Activated T-cell treated with anti-CD3 and anti-CD28 coated beads, Interleukin-2, amount 50 U/mL, for 48 hours (primary cell): ENCODE measurements at regions not wholly inside any gene's neighbourhood (a gene's known extent, or its start where the extent isn't known, plus 50 kb on each side); places are given as distances from the start of the nearest gene placed in this dataset.

ENCODE experiments used
- DNase-seq, 2 experiments: peaks; one replicate each; pipeline ENCODE4 v3.0.0-alpha.2; 2020

DNA sequence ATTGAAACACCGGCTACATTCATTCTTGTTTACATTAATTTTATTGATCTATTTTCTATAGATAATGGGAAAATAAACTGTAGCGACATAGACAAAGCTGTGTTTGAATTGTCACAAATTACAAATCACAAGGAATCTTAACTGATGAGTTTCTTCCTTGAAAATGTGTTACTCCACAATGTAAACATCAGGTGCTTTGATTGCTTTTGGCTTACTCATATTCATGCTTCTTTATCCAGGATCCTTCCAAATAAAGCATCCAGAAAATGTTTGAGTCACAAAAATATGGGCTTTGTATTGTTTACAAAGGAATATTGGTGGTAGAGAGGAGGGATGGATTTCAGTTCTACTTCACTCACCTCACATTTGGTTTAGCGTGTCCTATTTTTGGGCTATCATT, 64.0 kb downstream of the BMP2 start:
- no peak for DNase-seq

GRCh38 chr20:6832811-6833210, 65.3 kb downstream of the BMP2 start:
- no peak for DNase-seq

GRCh38 chr20:6835609-6836008, 68.1 kb downstream of the BMP2 start:
- no peak for DNase-seq

DNA sequence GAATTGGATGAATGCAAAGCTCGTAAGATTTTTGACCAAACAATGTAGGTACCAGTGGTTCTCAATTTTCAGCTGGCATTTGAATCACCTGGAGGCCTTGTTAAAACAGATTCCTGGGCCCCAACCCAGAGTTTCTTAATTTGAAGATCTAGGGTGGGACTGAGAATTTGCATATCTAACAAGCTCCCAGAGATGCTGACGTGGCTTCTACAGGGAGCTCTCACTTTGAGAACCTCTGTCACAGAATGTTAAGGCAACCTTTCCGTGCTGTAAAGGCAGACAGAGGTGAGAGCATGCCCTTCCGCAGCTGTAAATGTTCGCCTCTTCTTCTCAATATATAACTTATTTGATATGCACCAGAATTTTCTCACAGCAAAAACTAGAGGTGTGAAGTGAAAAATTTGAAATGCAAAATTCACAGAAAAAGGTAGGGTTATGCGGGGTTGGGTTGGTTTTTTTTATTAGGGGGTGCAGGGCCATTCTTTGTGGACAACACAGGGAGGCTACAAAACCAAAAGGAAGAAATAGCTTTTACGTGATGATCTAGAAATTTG, 69.4 kb downstream of the BMP2 start:
- no peak for DNase-seq

DNA sequence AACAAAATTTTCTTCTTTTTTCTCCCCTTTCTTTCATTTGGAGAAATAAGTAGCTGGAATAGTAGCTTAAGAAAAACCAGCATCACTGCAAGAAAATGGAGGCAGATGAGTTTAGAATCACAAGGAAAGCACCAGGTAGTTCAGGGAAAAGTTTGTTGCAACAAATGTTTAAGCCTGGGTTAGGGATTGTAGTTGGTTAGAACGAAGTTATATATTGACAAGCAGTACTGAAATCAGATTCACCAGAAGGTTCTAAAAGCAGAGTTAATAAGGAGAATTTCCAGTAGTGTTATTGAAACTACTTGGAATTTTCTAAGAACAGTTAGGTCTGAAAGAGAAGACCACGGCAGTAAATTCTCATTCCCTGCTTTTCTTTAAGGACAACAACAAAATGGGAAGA, 70.2 kb downstream of the BMP2 start:
- no peak for DNase-seq

- no peak for DNase-seq
Measured at GRCh38 chr20:6838181-6838826, 70.8 kb downstream of the BMP2 start.

DNA sequence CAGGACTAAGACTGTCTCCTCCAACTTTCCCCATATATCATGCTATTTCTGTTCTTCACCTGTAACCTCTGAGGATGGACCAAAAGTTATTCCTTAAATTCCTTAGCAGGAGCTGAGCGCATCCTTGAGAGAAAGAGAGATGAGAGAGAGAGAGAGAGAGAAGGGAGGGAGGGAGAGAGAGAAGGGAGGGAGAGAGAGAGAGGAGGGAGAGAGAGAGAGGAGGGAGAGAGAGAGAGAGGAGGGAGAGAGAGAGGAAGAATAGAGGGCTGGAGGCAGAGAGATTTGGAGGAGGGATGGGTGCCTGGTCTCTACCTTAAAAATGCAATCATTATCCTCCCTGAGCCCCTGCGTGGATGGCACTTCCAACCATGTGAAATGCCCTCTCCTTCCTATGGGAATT, 73.6 kb downstream of the BMP2 start:
- no peak for DNase-seq

- DNase-seq = no peak
Measured at GRCh38 chr20:6845141-6845540, 77.7 kb downstream of the BMP2 start.

- no peak for DNase-seq
Measured at GRCh38 chr20:6848041-6848440, 80.6 kb downstream of the BMP2 start.

DNA sequence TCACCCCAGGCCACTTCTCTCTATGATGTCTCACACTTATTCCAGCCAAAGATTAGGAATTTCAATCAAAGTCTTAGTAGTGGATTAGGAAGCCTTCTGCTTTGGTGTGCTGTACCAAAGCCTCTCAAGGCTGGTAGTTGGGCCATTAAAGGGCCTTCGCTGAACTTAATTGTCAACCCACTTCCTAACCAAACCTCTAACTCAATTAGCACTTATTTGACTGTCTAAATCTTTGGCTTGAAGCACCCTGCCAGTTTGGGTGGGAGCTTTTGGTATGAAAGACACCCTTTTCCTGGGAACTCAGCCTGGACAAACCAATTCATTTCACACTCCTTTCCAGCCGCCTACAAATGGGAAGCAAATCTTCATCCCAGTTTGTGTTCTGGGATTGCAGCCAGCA, 81.5 kb downstream of the BMP2 start:
- no peak for DNase-seq

DNA sequence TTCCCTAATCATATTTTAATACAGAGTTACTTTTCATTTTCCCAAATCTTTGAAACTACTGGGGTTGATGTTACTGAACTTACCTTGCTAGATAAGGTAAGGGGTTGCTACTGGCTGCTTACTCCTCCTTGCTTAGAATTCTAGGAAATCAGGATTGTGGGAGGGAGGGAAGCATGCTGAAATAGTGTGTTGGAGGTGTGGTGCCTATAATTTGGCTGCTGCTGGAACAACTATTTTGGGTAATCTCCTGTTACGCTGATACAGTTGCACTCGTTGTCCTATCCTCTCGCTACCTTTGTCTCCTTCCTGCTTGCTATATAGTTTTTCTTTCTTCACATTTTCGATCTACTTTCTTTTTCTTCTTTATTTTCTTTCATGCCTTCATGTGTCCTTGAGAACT, 83.7 kb downstream of the BMP2 start:
- DNase-seq = no peak

DNA sequence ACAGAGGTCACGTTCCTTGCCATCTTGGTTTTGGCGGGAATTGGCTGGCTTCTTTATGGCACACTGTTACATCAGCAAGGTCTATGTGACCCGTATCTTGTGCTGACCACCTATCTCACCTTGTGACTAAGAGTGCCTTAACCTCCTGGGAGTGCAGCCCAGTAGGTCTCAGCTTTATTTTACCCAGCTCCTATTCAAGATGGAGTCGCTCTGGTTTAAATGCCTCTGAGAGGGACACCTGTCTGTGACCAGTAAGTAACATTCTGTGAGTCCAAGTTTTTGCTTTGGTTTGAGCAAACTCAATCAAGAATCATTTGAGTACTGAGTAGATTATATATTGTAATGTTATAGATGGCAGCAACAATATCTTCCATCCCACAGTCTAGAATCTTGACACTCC, 85.0 kb downstream of the BMP2 start:
- no peak for DNase-seq

DNA sequence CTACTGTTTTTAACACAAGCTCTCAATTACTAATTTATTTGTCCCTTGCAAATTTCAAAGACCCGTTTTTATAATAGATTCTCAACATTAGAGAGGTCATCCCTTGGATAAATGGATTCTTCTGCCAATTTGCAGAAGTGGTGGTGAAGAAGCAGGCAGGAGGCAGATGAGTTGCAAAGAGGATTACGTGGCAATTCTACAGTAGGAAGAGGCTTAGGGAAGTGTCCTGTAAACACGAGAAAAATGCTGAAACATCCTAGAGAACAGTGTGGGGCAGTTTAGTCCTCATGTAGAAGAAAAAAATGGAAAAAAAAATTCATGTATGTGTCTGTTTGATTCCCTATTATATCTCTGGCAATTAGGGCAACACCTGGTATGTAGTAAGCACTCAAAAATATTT, 87.6 kb downstream of the BMP2 start:
- no peak for DNase-seq

DNA sequence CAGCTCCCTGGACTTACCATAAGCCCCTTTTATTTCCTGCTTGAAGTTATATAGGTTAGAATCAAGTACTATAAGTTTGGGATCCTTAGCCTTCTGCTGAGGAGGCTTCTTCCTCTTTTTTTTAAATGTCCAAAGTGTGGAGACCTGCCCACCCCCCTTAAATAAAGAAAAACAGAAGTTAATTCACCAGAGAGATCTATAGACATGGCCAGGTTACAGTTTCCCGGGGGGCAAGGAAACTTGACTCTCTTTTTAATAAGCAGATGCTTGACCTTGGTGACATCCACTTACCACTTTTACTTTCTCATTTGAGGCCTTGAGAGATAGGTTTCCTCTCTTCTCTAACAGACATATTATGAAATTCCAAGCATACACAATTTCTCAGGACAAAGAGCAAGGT, 88.3 kb downstream of the BMP2 start:
- no peak for DNase-seq

GRCh38 chr20:6857927-6858326, 90.4 kb downstream of the BMP2 start:
- DNase-seq = no peak

DNA sequence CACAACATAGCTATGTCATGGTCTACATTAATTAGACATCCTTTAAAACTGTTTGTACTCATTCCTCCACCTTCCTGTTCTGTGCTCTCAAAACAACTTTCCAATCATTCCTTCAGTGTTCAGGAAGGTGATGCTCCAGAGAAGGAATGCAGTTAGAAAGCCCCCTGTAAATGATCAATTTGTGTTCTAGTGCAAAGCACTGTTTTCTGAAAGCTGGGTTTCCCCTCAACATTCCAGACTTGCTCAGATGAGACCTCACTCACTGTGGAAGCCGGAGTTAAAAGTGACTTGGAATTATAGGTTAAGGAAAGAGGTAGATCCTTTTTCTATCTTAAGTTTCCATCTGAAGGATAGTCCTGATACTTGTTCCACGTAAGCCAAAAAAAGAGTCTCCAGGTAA, 95.9 kb downstream of the BMP2 start:
- DNase-seq = no peak

DNA sequence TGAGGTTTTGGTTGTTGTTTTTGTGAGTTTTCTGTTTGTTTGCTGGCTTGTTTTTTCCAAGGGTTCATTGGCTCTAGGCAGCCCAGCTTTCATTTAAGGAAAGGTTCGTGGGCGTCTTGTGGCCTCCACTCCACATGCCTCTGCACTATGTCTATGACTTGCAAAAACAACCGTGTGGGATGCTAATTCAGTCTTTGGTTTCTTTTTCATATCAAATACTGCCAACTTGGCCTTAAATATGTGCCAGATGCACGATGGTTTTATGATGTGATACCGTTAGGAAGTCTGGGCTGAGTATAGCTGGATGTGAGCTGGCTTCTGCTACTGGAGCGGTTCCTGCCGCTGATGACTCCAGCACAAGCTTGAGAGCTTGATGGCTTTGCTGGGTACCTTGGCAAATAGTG, 96.3 kb downstream of the BMP2 start:
- no peak for DNase-seq

- no peak for DNase-seq
Measured at GRCh38 chr20:6864740-6865139, 97.3 kb downstream of the BMP2 start.

- DNase-seq = no peak
Measured at GRCh38 chr20:6866741-6867140, 99.3 kb downstream of the BMP2 start.

DNA sequence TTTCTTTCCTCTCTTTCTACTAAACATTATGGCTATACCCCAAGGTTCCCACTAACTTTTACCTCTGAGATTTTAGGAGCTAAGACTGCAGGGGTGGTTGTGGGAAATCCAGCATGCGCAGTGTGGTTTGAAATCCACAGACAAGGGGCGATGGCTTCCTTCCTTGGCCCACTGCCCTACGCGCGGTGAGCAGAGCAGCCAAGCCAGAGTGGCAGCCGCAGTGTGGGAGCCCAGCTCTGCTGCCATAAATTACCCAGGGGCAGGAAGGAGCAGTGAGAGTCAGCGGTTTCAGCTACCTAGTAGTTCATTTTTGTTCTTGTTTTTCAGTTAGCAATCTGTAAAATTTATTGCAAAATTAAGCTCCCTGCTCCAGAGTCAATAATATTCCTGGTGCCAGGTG, 101.4 kb downstream of the BMP2 start:
- no peak for DNase-seq

- no peak for DNase-seq
Measured at GRCh38 chr20:6870559-6870958, 103.1 kb downstream of the BMP2 start.

DNA sequence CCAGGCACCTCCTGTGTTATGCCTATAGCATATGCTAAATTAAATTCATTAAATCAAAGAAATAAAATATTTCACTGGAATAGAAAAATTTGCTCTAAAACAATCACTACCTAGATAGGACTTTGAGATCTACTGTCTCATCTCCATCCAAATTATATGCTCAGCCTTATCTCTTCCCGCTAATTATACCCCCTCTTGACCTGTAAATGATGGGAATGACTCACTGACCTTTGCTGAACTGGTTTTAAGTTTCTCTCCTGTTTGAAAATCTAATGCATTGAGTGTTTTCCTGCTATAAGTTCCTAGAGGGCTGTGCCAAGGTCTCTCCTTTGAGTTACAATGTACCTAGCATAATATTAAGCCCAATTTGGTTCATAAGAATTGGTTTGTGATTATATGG, 110.1 kb downstream of the BMP2 start:
- DNase-seq = no peak

DNA sequence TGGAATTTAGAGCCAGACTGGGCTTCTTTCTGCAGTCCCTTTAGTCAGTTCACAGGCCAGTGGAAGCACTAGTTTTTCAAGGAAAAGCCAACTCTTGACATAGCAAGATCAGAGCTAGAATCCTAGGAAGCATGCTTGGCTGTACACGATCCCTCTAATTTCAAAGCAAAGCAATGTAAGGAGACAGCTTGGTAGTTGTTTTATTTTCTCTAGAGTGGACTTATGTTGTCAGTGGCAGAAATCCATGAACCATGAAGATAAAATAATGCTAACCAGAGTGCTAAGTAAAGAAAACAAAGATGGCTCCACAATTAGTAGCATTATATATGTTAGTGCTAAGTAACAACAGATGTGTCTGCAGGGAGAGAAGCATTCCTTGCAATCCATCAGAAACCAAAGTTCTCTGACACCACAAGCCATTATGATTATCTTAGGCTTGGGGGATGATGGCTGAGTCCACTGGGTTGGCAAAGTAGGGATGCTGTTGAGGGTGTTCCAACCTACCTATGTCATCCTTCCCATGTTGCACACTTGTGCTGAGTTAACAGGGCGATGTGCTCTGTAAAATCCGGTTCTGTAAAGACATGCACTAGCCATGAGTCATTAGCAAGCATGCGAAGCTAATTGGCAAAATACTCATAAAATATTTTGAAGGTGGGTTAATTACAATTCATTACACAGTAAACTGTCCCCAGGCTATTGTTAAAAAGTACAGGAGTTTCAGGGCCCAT, 115.2 kb downstream of the BMP2 start:
- no peak for DNase-seq

GRCh38 chr20:6884114-6884513, 116.6 kb downstream of the BMP2 start:
- no peak for DNase-seq
